Heart left ventricle (tissue), 16 donors: ENCODE measurements at regions not wholly inside any gene's neighbourhood (a gene's known extent, or its start where the extent isn't known, plus 50 kb on each side); places are given as distances from the start of the nearest gene placed in this dataset.

Experiments
- ATAC-seq, 4 donors: fragments of 200-7000 bp; cut with Tn5 transposase; one replicate each; pipeline ENCODE4 v1.9.1; 2020 to 2022; ENCODE audit warnings: moderate library complexity in 4 of 4, mild to moderate bottlenecking in 3 of 4, moderate number of reproducible peaks in 1 of 4
- DNase-seq, 5 donors: peaks; one replicate each; pipeline ENCODE4 v3.0.0-alpha.2; 2020
- H3K27ac ChIP-seq, 12 donors: fragments of 200-600 bp; sonication (generic) in 4 of 12; one replicate each; pipeline versions ENCODE4 v1.5.0 to v1.8.0; 2016 to 2022; ENCODE audit warnings: mild to moderate bottlenecking in 2 of 12
- H3K27me3 ChIP-seq, 9 donors: fragments of 200-600 bp; sonication (generic) in 2 of 9; one replicate each; pipeline versions ENCODE4 v1.5.1 to v1.8.0; 2016 to 2022; ENCODE audit warnings: mild to moderate bottlenecking in 3 of 9
- H3K36me3 ChIP-seq, 9 donors: fragments of 200-600 bp; sonication (generic) in 2 of 9; one replicate each; pipeline versions ENCODE4 v1.5.0 to v1.8.0; 2018 to 2022; ENCODE audit warnings: mild to moderate bottlenecking in 2 of 9
- H3K4me1 ChIP-seq, 12 donors: fragments of 200-600 bp; sonication (generic) in 4 of 12; one replicate each; pipeline versions ENCODE4 v1.5.0 to v1.8.0; 2016 to 2022; ENCODE audit warnings: mild to moderate bottlenecking in 3 of 12
- H3K4me3 ChIP-seq, 12 donors: fragments of 200-600 bp; sonication (generic) in 4 of 12; one replicate each; pipeline versions ENCODE4 v1.5.0 to v1.8.0; 2017 to 2022; ENCODE audit warnings: mild to moderate bottlenecking in 9 of 12, moderate library complexity in 4 of 12
- H3K9me3 ChIP-seq, 12 donors: fragments of 200-600 bp; sonication (generic) in 4 of 12; one replicate each; pipeline versions ENCODE4 v1.5.0 to v1.8.0; 2016 to 2022; ENCODE audit warnings: mild to moderate bottlenecking in 1 of 12
- CTCF ChIP-seq, 12 donors: fragments of 200-600 bp; sonication (generic) in 4 of 12; IDR thresholded peaks; one replicate each; pipeline versions ENCODE4 v1.5.0 to v1.8.0; 2018 to 2022; ENCODE audit warnings: antibody characterized with exemption in 12 of 12, mild to moderate bottlenecking in 5 of 12
- POLR2A ChIP-seq, 2 donors: fragments of 450-650 bp; IDR thresholded peaks; one replicate each; pipeline ENCODE4 v1.6.1; 2017; ENCODE audit warnings: antibody characterized with exemption in 2 of 2, mild to moderate bottlenecking in 2 of 2, moderate library complexity in 2 of 2
- WGBS, 4 donors: extraction: QIAGEN DNeasy Blood & Tissue Kit in 2 of 4; methylation state at CpG; one replicate each; pipeline versions ENCODE4 v1.1.5 to v1.1.7; 2013 to 2018; 5-methylcytosine and 5-hydroxymethylcytosine counted together
- intact Hi-C, 10 donors: fragments of 100-400 bp; cut with DNase I; formaldehyde crosslinking; loops; one replicate each; pipeline versions ENCODE4 v1.11.1 to v1.14.2; 2022
- donor health status: ischemic (EF 13 %, LVEDD 7.1; RV severe dilation, severe dysfunction).
- donor health status: healthy with polysubstance abuse.
- donor health status: DM: no; HTN: yes; CAD: no.
- donor health status: DM: no; HTN: no; CAD: no.
- donor health status: ischemic (EF 25% LVEDD 6.9; RV normal size, moderate dysfunction).
- donor health status: ischemic (EF 25% LVEDD 5.7; RV mildly dilated, moderate dysfunction).
- donor health status: healthy.
- donor health status: DM: yes; HTN: yes; CAD: no.
- donor health status: ischemic (EF 35%, LVEDD 5.7; RV mildly dilated, moderate dysfunction).
- donor health status: nonischemic (EF 11% LVEDD 7.7; RV severe dilation, severe dysfunction).
- donor health status: DM: yes; HTN: yes; CAD: no.
- donor health status: PGD.
- donor health status: ischemic (EF 29% LVEDD 5.4; RV normal size, mild dysfunction).
- donor health status: nonischemic (EF 23%, LVEDD 6.1; RV moderate dilation, normal function).

- intact Hi-C loops, result no loop called here
- ATAC-seq, result no peak
- TF ChIP-seq CTCF (IDR thresholded peaks at IDR 0.05), result no peak
- no peak for TF ChIP-seq POLR2A (IDR thresholded peaks at IDR 0.05)
- H3K4me3 ChIP-seq, result no peak overlapping the region
- H3K9me3 ChIP-seq, result peaks cover 0 to 4% (median 0%) of the 10 kb centered on the region in 12 donors
- H3K4me1 ChIP-seq, result peaks cover 0 to 3% (median 0%) of the 10 kb centered on the region in 12 donors
- no peaks in the 10 kb centered on the region for H3K27me3 ChIP-seq
- 50 to 60% (median 54%) methylated on average over 3 of the region's 3 CpGs for WGBS, 4 donors
- no peaks in the 10 kb centered on the region for H3K36me3 ChIP-seq
- DNase-seq, result no peak
- H3K27ac ChIP-seq, result no peak overlapping the region
Observed at GRCh38 chr13:105047676-105048295, 1487.7 kb downstream of the EFNB2 start.

DNA sequence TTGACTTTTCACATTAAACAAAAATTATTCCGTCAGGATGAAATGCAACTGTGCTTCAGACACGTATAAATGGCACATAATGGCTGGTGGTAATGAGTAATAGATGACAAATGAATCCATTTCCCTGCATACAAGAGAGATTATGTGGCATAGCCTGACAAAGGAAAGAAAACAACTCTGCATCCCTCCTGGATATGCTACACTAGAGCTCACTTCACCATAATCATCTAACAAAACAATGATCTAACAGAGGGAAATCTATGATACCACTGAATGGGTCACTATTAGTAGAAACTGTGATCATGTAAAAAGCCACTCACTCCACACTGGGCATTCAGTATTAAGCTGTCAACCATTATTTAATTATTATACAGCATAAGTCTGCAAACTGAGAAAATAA, 1498.4 kb downstream of the EFNB2 start:
- Histone ChIP-seq H3K36me3 (no peaks in the 10 kb centered on the region), H3K4me3 (no peak overlapping the region), H3K9me3 (no peaks in the 10 kb centered on the region), H3K27ac (no peak overlapping the region), H3K4me1 (no peaks in the 10 kb centered on the region), H3K27me3 (no peaks in the 10 kb centered on the region)
- WGBS, 4 donors, result 91 to 93% (median 93%) methylated on average over 2 of the region's 2 CpGs
- no peak for TF ChIP-seq CTCF (IDR thresholded peaks at IDR 0.05)
- TF ChIP-seq POLR2A (IDR thresholded peaks at IDR 0.05), result no peak
- intact Hi-C loops, result no loop called here
- ATAC-seq, result no peak
- DNase-seq, result no peak

DNA sequence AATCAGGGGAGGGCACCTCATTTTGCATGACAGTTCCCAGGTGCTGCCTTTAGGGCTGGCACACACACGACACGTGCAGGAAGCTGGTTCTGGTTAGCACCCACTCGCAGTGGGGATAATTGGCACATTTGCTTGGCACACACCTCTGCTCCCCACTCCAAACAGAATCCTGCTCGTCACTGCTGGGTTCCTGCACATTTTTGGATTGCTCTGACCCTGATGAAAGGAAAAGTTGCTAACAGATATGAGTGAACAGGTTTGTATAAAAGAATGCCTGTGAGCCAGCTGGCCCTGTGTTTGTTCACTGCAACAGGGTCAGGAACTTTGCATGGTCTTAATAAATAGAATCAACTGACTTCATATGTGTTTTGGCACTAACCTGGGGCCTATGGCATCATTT, 1500.4 kb downstream of the EFNB2 start:
- Histone ChIP-seq H3K27ac (no peak overlapping the region), H3K36me3 (no peaks in the 10 kb centered on the region), H3K9me3 (no peaks in the 10 kb centered on the region), H3K4me1 (no peaks in the 10 kb centered on the region), H3K4me3 (no peak overlapping the region), H3K27me3 (no peaks in the 10 kb centered on the region)
- 24 to 46% (median 39%) methylated on average over 4 of the region's 4 CpGs for WGBS, 4 donors
- intact Hi-C loops, result no loop called here
- no peak for TF ChIP-seq CTCF (IDR thresholded peaks at IDR 0.05)
- no peak for TF ChIP-seq POLR2A (IDR thresholded peaks at IDR 0.05)
- ATAC-seq (no peak), DNase-seq (no peak)

GRCh38 chr13:105033999-105034398, 1501.5 kb downstream of the EFNB2 start:
- TF ChIP-seq POLR2A (IDR thresholded peaks at IDR 0.05) (no peak), CTCF (IDR thresholded peaks at IDR 0.05) (no peak)
- intact Hi-C loops, result no loop called here
- Histone ChIP-seq H3K36me3 (no peaks in the 10 kb centered on the region), H3K4me1 (no peaks in the 10 kb centered on the region), H3K4me3 (no peak overlapping the region), H3K27ac (no peak overlapping the region), H3K27me3 (no peaks in the 10 kb centered on the region), H3K9me3 (no peaks in the 10 kb centered on the region)
- ATAC-seq (no peak), DNase-seq (no peak)
- 85 to 93% (median 86%) methylated on average over 2 of the region's 2 CpGs for WGBS, 4 donors
